ENCODE measurements at regions not wholly inside any gene's neighbourhood (a gene's known extent, or its start where the extent isn't known, plus 50 kb on each side); places are given as distances from the start of the nearest gene placed in this dataset.

DNA sequence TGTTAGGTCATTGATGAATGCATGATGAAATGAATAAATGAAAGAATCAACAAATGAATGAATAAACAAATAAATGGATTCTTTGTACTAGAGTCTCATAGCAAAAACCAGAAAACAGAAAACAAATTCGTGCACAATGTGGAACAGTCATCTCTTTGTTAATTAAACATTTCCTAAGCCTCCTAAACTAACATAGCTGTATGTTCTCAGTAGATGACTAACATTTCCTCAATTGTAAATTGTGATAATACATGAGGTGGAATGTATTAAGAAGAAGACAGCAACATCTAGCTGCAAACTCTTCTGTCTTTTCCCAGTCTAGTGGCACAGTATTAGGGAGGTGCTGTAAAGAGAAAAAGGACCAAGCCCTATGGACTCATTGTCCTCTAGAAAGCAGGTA is 1021.0 kb downstream of the MCTP2 start (continued):
- TF ChIP-seq GTF2F1 (IDR thresholded peaks at IDR 0.05; ENCODE audit: borderline replicate concordance, low read depth, low read length) (no peak), BACH1 (IDR thresholded peaks at IDR 0.05; ENCODE audit: low read length) (no peak), KDM1A (IDR thresholded peaks at IDR 0.05; ENCODE audit: borderline replicate concordance, low read length) (no peak), CBX8 (IDR thresholded peaks at IDR 0.05; ENCODE audit: borderline replicate concordance, low read depth, low read length) (no peak), RNF2 (IDR thresholded peaks at IDR 0.05; ENCODE audit: borderline replicate concordance, low read depth, low read length, missing control alignments, poor library complexity, severe bottlenecking) (no peak), TEAD4 (IDR thresholded peaks at IDR 0.05; ENCODE audit: low read depth, low read length) (no peak)

Measured in H1 (cell line).